Liver (tissue), 8 donors: ENCODE measurements at regions not wholly inside any gene's neighbourhood (a gene's known extent, or its start where the extent isn't known, plus 50 kb on each side); places are given as distances from the start of the nearest gene placed in this dataset.

ENCODE experiments used
- DNase-seq: peaks from one replicate; pipeline ENCODE4 v3.0.0-alpha.2; 2017; ENCODE audit warnings: low spot score
- H3K27ac ChIP-seq, 2 donors: one replicate each; pipeline ENCODE4 v1.7.0; 2013; ENCODE audit warnings: inconsistent platforms in 2 of 2, low read length in 2 of 2, control low read depth in 1 of 2, low read depth in 1 of 2, mild to moderate bottlenecking in 1 of 2
- H3K27me3 ChIP-seq, 4 donors: one replicate each; pipeline versions ENCODE4 v1.6.1 to v1.7.0; 2013; ENCODE audit warnings: low read length in 3 of 4, inconsistent platforms in 1 of 4, mild to moderate bottlenecking in 1 of 4, moderate library complexity in 1 of 4; ENCODE audit not compliant: control insufficient read depth in 4 of 4, insufficient read depth in 4 of 4
- H3K36me3 ChIP-seq, 4 donors: one replicate each; pipeline versions ENCODE4 v1.6.1 to v1.7.0; 2013; ENCODE audit warnings: low read length in 3 of 4, mild to moderate bottlenecking in 3 of 4, low read depth in 1 of 4, moderate library complexity in 1 of 4; ENCODE audit not compliant: control insufficient read depth in 4 of 4, insufficient read depth in 3 of 4
- H3K4me1 ChIP-seq, 4 donors: one replicate each; pipeline versions ENCODE4 v1.6.1 to v1.7.0; 2013; ENCODE audit warnings: low read length in 3 of 4, mild to moderate bottlenecking in 3 of 4, moderate library complexity in 1 of 4; ENCODE audit not compliant: control insufficient read depth in 4 of 4, insufficient read depth in 4 of 4
- H3K4me3 ChIP-seq, 3 donors: one replicate each; pipeline versions ENCODE4 v1.6.1 to v1.7.0; 2013; ENCODE audit warnings: low read length in 3 of 3, control low read depth in 1 of 3, low read depth in 1 of 3, mild to moderate bottlenecking in 1 of 3
- H3K9ac ChIP-seq, 2 donors: one replicate each; pipeline ENCODE4 v1.7.0; 2013; ENCODE audit warnings: low read length in 2 of 2, mild to moderate bottlenecking in 2 of 2, moderate library complexity in 2 of 2, control low read depth in 1 of 2, low read depth in 1 of 2
- H3K9me3 ChIP-seq, 4 donors: one replicate each; pipeline versions ENCODE4 v1.6.1 to v1.7.0; 2013; ENCODE audit warnings: low read length in 3 of 4; ENCODE audit not compliant: control insufficient read depth in 4 of 4
- CTCF ChIP-seq: fragments of 150-350 bp; IDR thresholded peaks from 2 replicates; pipeline ENCODE4 v1.5.1; 2017; ENCODE audit warnings: improper control_type of control experiment, low read depth, low read length; ENCODE audit not compliant: missing input control
- EGR1 ChIP-seq, 2 donors: IDR thresholded peaks; 2 replicates each; pipeline ENCODE4 v1.6.1; 2016 to 2018; ENCODE audit warnings: antibody characterized with exemption in 2 of 2, low read depth in 2 of 2
- FOXA1 ChIP-seq: IDR thresholded peaks from 2 replicates; pipeline ENCODE4 v1.6.1; 2016; ENCODE audit warnings: antibody characterized with exemption
- FOXA2 ChIP-seq: IDR thresholded peaks from 2 replicates; pipeline ENCODE4 v1.6.1; 2016; ENCODE audit warnings: antibody characterized with exemption
- GABPA ChIP-seq, 2 donors: IDR thresholded peaks in 1 of 2; conservative IDR thresholded peaks in 1 of 2; 2 replicates each; pipeline ENCODE4 v1.6.1; 2016; ENCODE audit warnings: antibody characterized with exemption in 2 of 2, mild to moderate bottlenecking in 1 of 2, moderate library complexity in 1 of 2
- HNF4G ChIP-seq: IDR thresholded peaks from 2 replicates; pipeline ENCODE4 v1.6.1; 2016; ENCODE audit warnings: antibody characterized with exemption
- JUND ChIP-seq, 2 donors: IDR thresholded peaks; 2 replicates each; pipeline ENCODE4 v1.6.1; 2016; ENCODE audit warnings: antibody characterized with exemption in 2 of 2
- MAX ChIP-seq: IDR thresholded peaks from 2 replicates; pipeline ENCODE4 v1.6.1; 2016; ENCODE audit warnings: antibody characterized with exemption
- NR2F2 ChIP-seq: IDR thresholded peaks from 2 replicates; pipeline ENCODE4 v1.6.1; 2016; ENCODE audit warnings: antibody characterized with exemption
- RAD21 ChIP-seq, 2 donors: IDR thresholded peaks; 2 replicates each; pipeline ENCODE4 v1.6.1; 2016; ENCODE audit warnings: antibody characterized with exemption in 2 of 2, mild to moderate bottlenecking in 2 of 2
- REST ChIP-seq: IDR thresholded peaks from 2 replicates; pipeline ENCODE4 v1.6.1; 2016; ENCODE audit warnings: antibody characterized with exemption, mild to moderate bottlenecking
- RXRA ChIP-seq, 2 donors: IDR thresholded peaks; 2 replicates each; pipeline ENCODE4 v1.6.1; 2017 to 2018; ENCODE audit warnings: antibody characterized with exemption in 2 of 2, mild to moderate bottlenecking in 1 of 2
- SP1 ChIP-seq: IDR thresholded peaks from 2 replicates; pipeline ENCODE4 v1.6.1; 2018; ENCODE audit warnings: antibody characterized with exemption, mild to moderate bottlenecking
- TAF1 ChIP-seq: conservative IDR thresholded peaks from 2 replicates; pipeline ENCODE4 v1.6.1; 2016; ENCODE audit warnings: antibody characterized with exemption, mild to moderate bottlenecking
- YY1 ChIP-seq: IDR thresholded peaks from 2 replicates; pipeline ENCODE4 v1.6.1; 2016; ENCODE audit warnings: antibody characterized with exemption, mild to moderate bottlenecking
- ZBTB33 ChIP-seq: IDR thresholded peaks from 2 replicates; pipeline ENCODE4 v1.6.1; 2016; ENCODE audit warnings: antibody characterized with exemption
- WGBS: extraction: QIAGEN DNeasy Blood & Tissue Kit; methylation state at CpG from one replicate; pipeline ENCODE4 v1.1.7; 2013; 5-methylcytosine and 5-hydroxymethylcytosine counted together
- donor health status: healthy.
- donor health status: healthy.
- donor health status: healthy.
- donor health status: healthy.
- donor health status: healthy.

- no peak overlapping the region for H3K27ac ChIP-seq
- TF ChIP-seq NR2F2 (no peak), YY1 (no peak), JUND (IDR thresholded peaks at IDR 0.05) (no peak), RXRA (IDR thresholded peaks at IDR 0.05) (no peak), TAF1 (no peak), MAX (no peak), GABPA (IDR thresholded peaks at IDR 0.05 in 1 of 2, conservative IDR thresholded peaks at IDR 0.05 in 1 of 2) (no peak), FOXA1 (no peak), SP1 (no peak)
- no peak for DNase-seq
- no peak overlapping the region for H3K9ac ChIP-seq
- peaks cover 0 to 4% (median 1%) of the 10 kb centered on the region in 4 donors for H3K4me1 ChIP-seq
- no peaks in the 10 kb centered on the region for H3K36me3 ChIP-seq
- H3K4me3 ChIP-seq: no peak overlapping the region
- H3K27me3 ChIP-seq: no peaks in the 10 kb centered on the region
- no peaks in the 10 kb centered on the region for H3K9me3 ChIP-seq
These were observed 396.5 kb downstream of the CCDC85A start for GRCh38 chr2:56580242-56580641.

- H3K4me3 ChIP-seq: no peak overlapping the region
- no peaks in the 10 kb centered on the region for H3K9me3 ChIP-seq
- H3K9ac ChIP-seq: no peak overlapping the region
- no peak for DNase-seq
- no peaks in the 10 kb centered on the region for H3K27me3 ChIP-seq
- H3K36me3 ChIP-seq: no peaks in the 10 kb centered on the region
- TF ChIP-seq RAD21 (IDR thresholded peaks at IDR 0.05): no peak
- TF ChIP-seq EGR1 (IDR thresholded peaks at IDR 0.05; ENCODE audit: low read depth in 2 of 2): no peak
- no peak for TF ChIP-seq YY1
- TF ChIP-seq FOXA1: no peak
- TF ChIP-seq RXRA (IDR thresholded peaks at IDR 0.05): no peak
- TF ChIP-seq REST: no peak
- TF ChIP-seq NR2F2: no peak
- TF ChIP-seq GABPA (IDR thresholded peaks at IDR 0.05 in 1 of 2, conservative IDR thresholded peaks at IDR 0.05 in 1 of 2): no peak
- WGBS: 62% methylated on average over 1 of the region's 1 CpG
- H3K27ac ChIP-seq: no peak overlapping the region
- H3K4me1 ChIP-seq: no peaks in the 10 kb centered on the region
These were observed 398.8 kb downstream of the CCDC85A start for GRCh38 chr2:56582570-56582969.

GRCh38 chr2:56583796-56584315, 400.1 kb downstream of the CCDC85A start:
- no peaks in the 10 kb centered on the region for H3K4me1 ChIP-seq
- no peaks in the 10 kb centered on the region for H3K9me3 ChIP-seq
- WGBS: 81% methylated on average over 1 of the region's 1 CpG
- no peak for DNase-seq
- no peak overlapping the region for H3K4me3 ChIP-seq
- H3K36me3 ChIP-seq: no peaks in the 10 kb centered on the region
- no peak overlapping the region for H3K9ac ChIP-seq
- H3K27ac ChIP-seq: no peak overlapping the region
- H3K27me3 ChIP-seq: no peaks in the 10 kb centered on the region
- no peak for TF ChIP-seq ZBTB33
- TF ChIP-seq SP1: no peak
- no peak for TF ChIP-seq EGR1 (IDR thresholded peaks at IDR 0.05; ENCODE audit: low read depth in 2 of 2)
- TF ChIP-seq CTCF: no peak
- no peak for TF ChIP-seq RAD21 (IDR thresholded peaks at IDR 0.05)
- no peak for TF ChIP-seq REST
- TF ChIP-seq MAX: no peak
- TF ChIP-seq GABPA (IDR thresholded peaks at IDR 0.05 in 1 of 2, conservative IDR thresholded peaks at IDR 0.05 in 1 of 2): no peak
- TF ChIP-seq YY1: no peak
- TF ChIP-seq HNF4G: no peak
- no peak for TF ChIP-seq FOXA2
- no peak for TF ChIP-seq RXRA (IDR thresholded peaks at IDR 0.05)
